Keratinocyte (primary cell): ENCODE measurements at regions not wholly inside any gene's neighbourhood (a gene's known extent, or its start where the extent isn't known, plus 50 kb on each side); places are given as distances from the start of the nearest gene placed in this dataset.

Experiments
- DNase-seq: peaks from one replicate; pipeline ENCODE4 v3.0.0-alpha.2; 2011; ENCODE audit warnings: low read depth, missing footprints, low spot score
- FAIRE-seq: peaks from 2 replicates; lab custom pipeline; 2011; peaks lifted over from hg19 to GRCh38; lab: Jason Lieb, UNC
- H2AFZ ChIP-seq: 2 replicates; pipeline ENCODE4 v1.6.0; 2012; ENCODE audit warnings: low read length, control low read depth, inconsistent platforms; ENCODE audit not compliant: control insufficient read depth
- H3K27ac ChIP-seq: 2 replicates; pipeline ENCODE4 v1.5.1; 2011; ENCODE audit warnings: low read length; ENCODE audit not compliant: control insufficient read depth, insufficient read depth
- H3K27me3 ChIP-seq: 3 replicates; pipeline ENCODE4 v1.6.0; 2011; ENCODE audit warnings: low read length; ENCODE audit not compliant: control insufficient read depth, insufficient read depth; ENCODE audit errors: extremely low read depth
- H3K36me3 ChIP-seq, 2 experiments: 2 replicates in 1 of 2; 3 replicates in 1 of 2; pipeline ENCODE4 v1.5.1; 2011; ENCODE audit warnings: low read length in 2 of 2, mild to moderate bottlenecking in 1 of 2; ENCODE audit not compliant: control insufficient read depth in 2 of 2, insufficient read depth in 2 of 2; ENCODE audit errors: extremely low read depth in 1 of 2
- H3K4me1 ChIP-seq: 3 replicates; pipeline ENCODE4 v1.5.1; 2011; ENCODE audit warnings: low read length; ENCODE audit not compliant: control insufficient read depth, insufficient read depth; ENCODE audit errors: extremely low read depth
- H3K4me2 ChIP-seq: 3 replicates; pipeline ENCODE4 v1.6.0; 2011; ENCODE audit warnings: low read depth, low read length; ENCODE audit not compliant: control insufficient read depth, insufficient read depth; ENCODE audit errors: extremely low read depth
- H3K4me3 ChIP-seq, 3 experiments: fragments of 200-600 bp in 1 of 3; sonication (generic) in 1 of 3; 2 replicates in 2 of 3; 3 replicates in 1 of 3; pipeline ENCODE4 v1.5.1; 2011 to 2016; ENCODE audit warnings: low read length in 3 of 3, mild to moderate bottlenecking in 3 of 3, control low read depth in 2 of 3, inconsistent platforms in 1 of 3, low read depth in 1 of 3, mixed read lengths in 1 of 3, mixed run types in 1 of 3, moderate library complexity in 1 of 3; ENCODE audit not compliant: control insufficient read depth in 2 of 3, insufficient read depth in 2 of 3; ENCODE audit errors: extremely low read depth in 1 of 3
- H3K79me2 ChIP-seq: 2 replicates; pipeline ENCODE4 v1.6.0; 2012; ENCODE audit warnings: low read length; ENCODE audit not compliant: control insufficient read depth, insufficient read depth
- H3K9ac ChIP-seq: 3 replicates; pipeline ENCODE4 v1.6.0; 2011; ENCODE audit warnings: low read length; ENCODE audit not compliant: control insufficient read depth, insufficient read depth; ENCODE audit errors: extremely low read depth
- H3K9me1 ChIP-seq: 3 replicates; pipeline ENCODE4 v1.6.0; 2011; ENCODE audit warnings: low read length; ENCODE audit not compliant: control insufficient read depth, insufficient read depth; ENCODE audit errors: extremely low read depth
- H3K9me3 ChIP-seq: 2 replicates; pipeline ENCODE4 v1.5.1; 2012; ENCODE audit warnings: low read depth, low read length; ENCODE audit not compliant: control insufficient read depth
- H4K20me1 ChIP-seq: 3 replicates; pipeline ENCODE4 v1.6.0; 2011; ENCODE audit warnings: low read length; ENCODE audit not compliant: control insufficient read depth, insufficient read depth; ENCODE audit errors: extremely low read depth
- CTCF ChIP-seq, 3 experiments: IDR thresholded peaks in 1 of 3; conservative IDR thresholded peaks in 1 of 3; optimal IDR thresholded peaks in 1 of 3; 2 replicates in 2 of 3; 3 replicates in 1 of 3; pipeline versions ENCODE3 to v1.5.1; 2011; ENCODE audit warnings: low read length in 3 of 3, mild to moderate bottlenecking in 3 of 3, moderate library complexity in 2 of 3, control low read depth in 1 of 3, inconsistent platforms in 1 of 3; ENCODE audit not compliant: insufficient read depth in 2 of 3; ENCODE audit errors: extremely low read depth in 1 of 3
- EZH2 ChIP-seq: IDR thresholded peaks from one replicate; pipeline ENCODE4 v1.6.1; 2012; ENCODE audit warnings: inconsistent platforms, mild to moderate bottlenecking, low read length, moderate library complexity
- dilution Hi-C: fragments of 300-500 bp; cut with MboI; formaldehyde crosslinking; loops from one replicate; pipeline ENCODE4 v1.7.0; 2020; ENCODE audit warnings: low sequenced_read_pairs; ENCODE audit not compliant: extremely low pct_ligation_motif_present

DNA sequence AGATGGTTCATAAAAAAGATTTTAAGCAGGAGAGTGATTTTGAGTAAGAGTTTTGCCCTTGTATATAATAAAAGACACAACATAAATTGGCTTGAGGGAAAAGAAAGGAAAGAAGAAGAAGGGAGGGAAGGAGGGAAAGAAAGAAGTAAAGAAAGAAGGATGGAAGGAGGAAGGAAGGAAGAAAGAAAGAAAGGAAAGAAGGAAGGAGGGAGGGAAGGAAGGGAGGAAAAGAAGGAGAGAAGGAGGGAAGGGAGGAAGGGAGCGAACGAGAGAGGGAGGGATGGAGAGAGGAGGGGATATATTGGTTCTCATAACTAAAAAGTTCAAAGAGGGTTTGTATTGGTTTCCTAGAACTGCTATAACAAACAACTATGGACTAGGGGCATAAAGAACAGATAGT lies 62.2 kb upstream of the PAX7 start:
- FAIRE-seq (no peak), DNase-seq (no peak)
- no peaks in the 10 kb centered on the region for H3K9me3 ChIP-seq
- H3K4me3 ChIP-seq, result no peak overlapping the region
- H3K4me1 ChIP-seq, result no peaks in the 10 kb centered on the region
- H3K9ac ChIP-seq, result no peak overlapping the region
- no peaks in the 10 kb centered on the region for H3K36me3 ChIP-seq
- no peaks in the 10 kb centered on the region for H3K9me1 ChIP-seq
- dilution Hi-C loops, result no loop called here
- H3K27ac ChIP-seq, result no peak overlapping the region
- H2AFZ ChIP-seq, result no peak overlapping the region
- no peaks in the 10 kb centered on the region for H4K20me1 ChIP-seq
- H3K79me2 ChIP-seq, result no peaks in the 10 kb centered on the region
- TF ChIP-seq CTCF (optimal IDR thresholded peaks at IDR 0.05 in 1 of 3, IDR thresholded peaks at IDR 0.05 in 1 of 3, conservative IDR thresholded peaks at IDR 0.05 in 1 of 3; ENCODE audit: extremely low read depth in 1 of 3, insufficient read depth in 2 of 3, low read length in 3 of 3) (no peak), EZH2 (no peak)
- H3K27me3 ChIP-seq, result peaks cover 28% of the 10 kb centered on the region
- H3K4me2 ChIP-seq, result no peak overlapping the region

- FAIRE-seq, result no peak
- no peaks in the 10 kb centered on the region for H3K36me3 ChIP-seq
- H3K9ac ChIP-seq, result no peak overlapping the region
- H3K4me3 ChIP-seq, result no peak overlapping the region
- no peak overlapping the region for H3K27ac ChIP-seq
- no peak for TF ChIP-seq EZH2
- no peaks in the 10 kb centered on the region for H3K9me1 ChIP-seq
- peaks cover 22% of the 10 kb centered on the region for H3K27me3 ChIP-seq
- dilution Hi-C loops, result no loop called here
- H3K4me1 ChIP-seq, result no peaks in the 10 kb centered on the region
- H3K4me2 ChIP-seq, result no peak overlapping the region
- no peaks in the 10 kb centered on the region for H4K20me1 ChIP-seq
- no peaks in the 10 kb centered on the region for H3K9me3 ChIP-seq
- no peak overlapping the region for H2AFZ ChIP-seq
- DNase-seq, result no peak
- H3K79me2 ChIP-seq, result no peaks in the 10 kb centered on the region
Observed at GRCh38 chr1:18569251-18569650, 61.4 kb upstream of the PAX7 start.

DNA sequence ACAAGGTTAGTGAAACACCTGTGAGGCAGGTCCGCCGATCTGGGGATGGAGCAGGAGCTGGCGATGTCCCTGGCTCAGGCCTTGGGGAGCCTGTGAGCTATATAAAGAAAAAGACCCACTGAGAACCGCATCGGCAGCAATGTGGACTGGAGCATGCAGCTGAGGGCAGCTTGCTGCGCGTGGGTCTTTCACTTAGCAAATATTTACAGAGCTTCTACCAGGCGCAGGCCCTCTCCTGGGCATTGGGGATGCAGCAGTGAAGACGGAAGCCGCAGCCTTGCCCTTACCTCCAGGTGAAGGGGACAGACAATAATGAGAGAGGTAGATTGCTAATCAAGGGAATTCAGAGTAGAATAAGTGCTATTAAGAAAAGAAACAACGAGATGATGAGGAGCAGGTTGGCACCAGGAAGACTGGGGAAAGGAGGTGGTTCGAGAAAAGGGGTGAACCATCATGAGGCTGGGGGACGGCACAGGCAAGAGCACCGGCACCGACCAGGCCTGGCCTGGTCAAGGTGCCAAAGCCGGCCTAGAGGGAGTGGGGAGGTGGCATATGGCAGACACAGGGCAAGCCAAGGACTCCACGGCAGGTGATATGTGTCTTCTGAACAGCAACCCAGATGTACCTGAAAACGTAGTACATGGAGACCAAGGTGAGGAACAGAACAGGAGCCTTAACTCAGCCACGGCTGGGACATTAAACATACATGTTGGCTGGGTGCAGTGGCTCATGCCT lies 60.7 kb upstream of the PAX7 start:
- Histone ChIP-seq H3K9me1 (no peaks in the 10 kb centered on the region), H3K9me3 (no peaks in the 10 kb centered on the region), H2AFZ (no peak overlapping the region), H3K9ac (no peak overlapping the region), H3K4me1 (no peaks in the 10 kb centered on the region), H3K27me3 (peaks cover 18% of the 10 kb centered on the region), H3K27ac (no peak overlapping the region), H3K4me3 (no peak overlapping the region), H3K36me3 (no peaks in the 10 kb centered on the region), H3K4me2 (no peak overlapping the region), H3K79me2 (no peaks in the 10 kb centered on the region), H4K20me1 (no peaks in the 10 kb centered on the region)
- TF ChIP-seq EZH2 (no peak), CTCF (optimal IDR thresholded peaks at IDR 0.05 in 1 of 3, IDR thresholded peaks at IDR 0.05 in 1 of 3, conservative IDR thresholded peaks at IDR 0.05 in 1 of 3; ENCODE audit: extremely low read depth in 1 of 3, insufficient read depth in 2 of 3, low read length in 3 of 3) (no peak)
- no peak for DNase-seq
- no peak for FAIRE-seq
- dilution Hi-C loops, result no loop called here
